GM03348 (cell line): ENCODE measurements at regions not wholly inside any gene's neighbourhood (a gene's known extent, or its start where the extent isn't known, plus 50 kb on each side); places are given as distances from the start of the nearest gene placed in this dataset.

Experiments used
- DNase-seq: peaks from one replicate; pipeline ENCODE4 v3.0.0; 2012; ENCODE audit warnings: low spot score

DNA sequence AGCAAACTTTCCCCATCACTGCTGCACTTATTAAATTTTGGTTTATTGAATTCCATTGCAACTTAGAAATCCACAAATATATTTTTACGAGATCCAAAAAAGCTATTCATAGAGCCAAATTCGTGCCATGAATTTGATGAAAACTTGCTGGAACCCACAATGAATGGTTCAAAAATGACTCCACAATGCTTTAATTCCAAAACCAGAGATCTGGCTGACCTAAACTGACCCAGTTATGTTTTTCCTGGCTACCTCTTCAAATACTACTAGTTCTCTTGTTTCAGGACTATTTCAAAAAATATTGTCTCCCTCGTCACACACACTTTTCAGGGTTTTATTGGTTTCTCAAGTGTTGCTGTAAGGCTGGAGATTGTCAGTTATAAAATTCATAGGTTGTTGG, 474.8 kb downstream of the PDGFC start:
- peak; percentile 28 for DNase-seq

DNA sequence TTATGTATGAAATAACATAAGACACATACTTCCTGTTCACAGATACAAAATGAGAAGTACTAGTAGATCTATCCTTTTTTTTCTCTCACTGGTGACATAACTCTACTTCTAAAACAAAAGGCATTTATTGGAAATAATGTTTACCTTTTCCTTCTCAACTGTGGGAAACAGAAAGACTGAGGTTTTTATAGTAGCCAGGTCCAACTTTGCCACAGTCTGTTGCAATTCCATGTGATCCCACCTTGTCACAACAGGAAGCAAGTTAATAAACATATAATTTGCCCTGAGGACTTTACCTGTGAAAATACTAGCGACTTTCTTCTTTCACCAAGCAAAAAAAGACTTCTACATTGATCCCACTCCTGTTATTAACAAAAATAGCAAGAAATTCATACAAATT, 475.8 kb downstream of the PDGFC start:
- DNase-seq, result no peak

DNA sequence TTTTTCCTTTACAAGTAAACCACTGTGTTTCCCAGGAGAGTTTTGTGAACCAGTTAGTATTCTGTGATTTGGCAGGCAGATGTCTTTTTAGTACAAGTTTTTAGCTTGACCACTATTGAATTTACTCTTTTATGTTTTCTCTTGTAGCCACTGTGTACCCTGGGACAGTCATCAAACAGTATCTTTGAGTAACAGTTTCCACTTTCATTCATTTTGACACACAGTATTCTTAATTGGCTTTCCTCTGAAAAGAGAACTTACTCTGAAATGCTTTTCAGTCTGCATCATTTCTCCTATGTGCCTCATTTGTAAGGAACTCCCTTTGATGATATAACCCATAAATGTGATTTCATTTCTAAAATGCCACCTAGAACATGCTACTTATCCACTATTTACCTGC, 476.5 kb downstream of the PDGFC start:
- DNase-seq, result no peak

DNA sequence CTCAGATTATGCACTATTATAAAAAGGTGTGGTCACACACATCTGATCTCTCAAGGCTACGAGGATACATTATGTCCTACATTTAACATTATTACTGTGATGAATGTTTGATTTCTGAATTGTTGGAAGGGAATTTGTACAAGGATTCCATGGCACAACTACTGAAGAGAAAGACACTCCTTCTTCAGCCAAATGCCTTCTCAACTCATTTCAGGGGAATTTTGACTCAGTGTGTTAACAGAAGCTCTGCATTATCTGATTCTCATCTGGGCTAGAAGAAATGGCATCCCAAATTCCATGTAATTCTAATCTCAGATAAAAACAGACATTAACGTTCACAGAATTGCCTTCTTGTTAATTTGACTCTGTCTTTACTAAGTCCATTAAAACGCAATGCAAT, 477.7 kb downstream of the PDGFC start:
- peak; percentile 36 for DNase-seq

DNA sequence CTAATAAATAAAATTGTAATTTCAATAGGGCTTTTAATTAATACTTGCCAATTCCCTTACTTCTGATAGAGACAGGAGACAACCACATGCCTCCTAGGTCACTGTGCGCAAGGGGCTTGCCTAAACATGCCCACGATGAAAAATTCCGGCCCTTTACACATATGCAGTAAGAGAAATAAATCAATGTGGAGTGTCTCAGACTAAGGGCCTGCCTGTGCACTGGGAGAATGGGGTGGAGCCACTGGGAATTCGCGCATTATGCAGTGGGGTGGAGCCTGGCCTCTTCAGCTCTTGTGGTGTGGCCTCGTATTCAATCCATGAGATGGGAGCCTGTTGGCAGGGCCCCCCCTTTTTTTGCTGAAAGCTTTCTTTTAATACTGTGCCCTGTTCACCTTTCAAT, 484.5 kb downstream of the PDGFC start:
- no peak for DNase-seq

DNA sequence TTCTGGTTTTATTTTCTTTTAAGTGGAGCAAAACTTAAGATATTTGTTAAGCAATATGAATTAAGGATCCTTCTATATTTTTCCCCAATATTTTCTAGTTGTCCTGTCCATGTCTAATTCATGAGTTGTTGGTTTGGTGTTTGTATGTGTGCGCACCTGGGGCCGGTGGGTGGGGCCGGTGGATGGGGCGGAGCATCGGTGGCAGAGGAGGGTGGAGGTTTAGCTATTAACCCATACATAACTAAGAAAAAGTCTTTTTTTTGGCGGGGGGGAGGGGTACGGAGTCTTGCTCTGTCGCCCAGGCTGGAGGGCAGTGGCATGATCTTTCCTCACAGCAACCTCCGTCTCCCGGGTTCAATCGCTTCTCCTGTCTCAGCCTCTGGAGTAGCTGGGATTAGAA, 489.8 kb downstream of the PDGFC start:
- DNase-seq, result no peak

DNA sequence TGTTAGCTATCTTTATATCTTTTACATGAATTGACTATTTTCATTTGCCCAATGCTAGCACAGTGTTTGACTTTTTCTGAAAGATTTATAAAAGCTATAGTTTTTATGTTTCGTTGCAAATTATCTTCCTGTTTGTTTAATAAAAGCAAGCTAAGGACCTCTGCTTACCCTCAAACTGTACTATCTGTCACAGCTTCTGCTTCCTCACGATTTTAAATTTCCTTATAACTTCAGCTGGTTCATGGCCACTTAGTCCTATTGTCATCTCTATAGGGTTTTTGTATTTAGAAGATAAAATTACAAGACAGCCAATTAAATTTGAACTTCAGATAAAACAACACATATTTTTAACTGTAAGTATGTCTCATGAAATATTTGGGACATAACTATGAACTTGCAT, 494.0 kb downstream of the PDGFC start:
- no peak for DNase-seq

DNA sequence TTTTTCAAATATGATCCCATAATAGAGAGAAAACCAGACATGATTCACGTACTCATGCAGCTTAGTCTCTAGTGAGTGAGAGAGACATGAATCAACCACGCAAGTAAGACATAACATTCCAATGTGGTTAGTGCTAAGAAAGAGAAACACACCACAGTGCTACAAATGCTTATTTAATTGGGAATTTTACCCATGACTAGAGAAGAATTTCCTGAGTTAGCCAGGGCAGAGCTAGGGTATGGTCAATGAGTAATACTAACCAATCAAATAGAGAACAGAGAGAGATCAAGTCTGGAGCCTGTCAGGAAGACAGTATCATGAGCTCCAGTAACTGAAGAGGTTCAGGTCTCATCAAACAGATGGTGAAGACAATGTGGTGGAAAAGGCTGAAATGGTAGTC, 495.2 kb downstream of the PDGFC start:
- peak; percentile 87 for DNase-seq

DNA sequence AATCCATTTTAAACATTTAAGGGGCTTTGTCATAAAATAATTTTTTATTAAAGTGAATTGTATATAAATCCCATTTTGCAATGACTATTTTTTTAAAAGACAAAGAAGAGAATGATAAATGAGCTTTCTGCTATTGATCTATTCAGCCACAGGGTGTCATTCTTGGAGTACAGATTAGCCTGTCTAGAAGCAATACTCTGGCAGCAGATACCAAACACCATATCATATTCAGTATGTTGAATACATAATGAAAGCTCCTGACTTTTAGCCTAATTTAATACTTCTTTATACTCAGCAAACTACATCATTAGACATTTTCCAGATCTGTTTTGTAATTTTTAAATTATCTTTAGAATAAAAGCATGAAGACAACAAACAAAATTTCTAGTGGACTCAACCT, 496.3 kb downstream of the PDGFC start:
- peak; percentile 60 for DNase-seq

DNA sequence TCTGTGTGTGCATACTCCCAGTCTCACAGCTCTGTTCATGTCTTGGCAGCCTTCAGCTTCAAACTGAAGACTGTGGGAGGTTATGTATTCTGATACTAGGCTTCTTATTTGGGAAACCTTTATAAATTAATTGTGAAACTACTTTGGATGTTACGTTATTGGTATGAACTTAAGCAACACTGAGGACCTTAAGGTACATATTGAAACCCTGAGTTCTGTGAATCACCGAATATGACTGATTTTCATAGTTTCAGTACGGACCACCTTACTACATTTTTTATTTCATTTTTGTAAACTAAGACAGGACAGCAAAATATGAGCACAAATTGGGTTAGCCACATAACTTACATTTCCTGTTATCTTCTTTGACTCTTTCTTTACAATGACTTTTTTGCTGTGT, 498.4 kb downstream of the PDGFC start:
- no peak for DNase-seq

DNA sequence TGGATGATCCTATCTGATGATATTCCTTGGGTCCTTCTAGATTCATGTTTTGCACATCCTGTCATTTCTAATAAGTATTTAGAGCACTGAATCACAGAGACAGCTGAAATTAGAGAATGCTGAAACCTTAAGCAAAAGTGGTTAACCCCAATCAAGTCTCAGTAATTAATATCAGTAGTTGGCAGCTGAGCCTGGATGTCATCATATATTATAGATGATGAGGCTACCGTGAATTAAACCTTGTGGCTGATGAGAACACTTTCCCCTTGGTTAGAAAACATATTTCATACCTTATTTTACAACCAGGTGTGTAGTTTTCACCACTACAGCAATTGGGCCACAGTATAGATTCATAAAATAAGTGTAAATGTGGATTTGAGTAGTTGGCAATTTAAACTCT, 499.0 kb downstream of the PDGFC start:
- no peak for DNase-seq

DNA sequence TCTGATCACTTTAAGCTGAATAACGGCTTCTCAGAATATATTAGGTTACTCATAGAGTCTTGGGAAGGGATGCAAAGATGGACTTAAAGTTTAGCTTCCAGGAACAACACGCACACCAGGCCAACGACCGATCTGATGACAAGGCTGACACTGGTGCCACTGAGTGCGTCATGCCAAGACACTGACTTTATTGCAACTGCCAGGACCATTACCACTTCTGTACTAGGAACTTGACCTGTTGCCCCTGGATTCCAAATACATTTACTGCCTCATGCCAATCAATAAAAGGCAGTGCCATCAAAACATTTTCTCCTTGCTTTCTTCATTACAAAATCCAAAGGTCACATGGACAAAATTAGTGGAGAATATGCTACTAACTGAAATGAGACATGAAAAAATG, 505.9 kb upstream of the CTSO start:
- DNase-seq, result no peak

DNA sequence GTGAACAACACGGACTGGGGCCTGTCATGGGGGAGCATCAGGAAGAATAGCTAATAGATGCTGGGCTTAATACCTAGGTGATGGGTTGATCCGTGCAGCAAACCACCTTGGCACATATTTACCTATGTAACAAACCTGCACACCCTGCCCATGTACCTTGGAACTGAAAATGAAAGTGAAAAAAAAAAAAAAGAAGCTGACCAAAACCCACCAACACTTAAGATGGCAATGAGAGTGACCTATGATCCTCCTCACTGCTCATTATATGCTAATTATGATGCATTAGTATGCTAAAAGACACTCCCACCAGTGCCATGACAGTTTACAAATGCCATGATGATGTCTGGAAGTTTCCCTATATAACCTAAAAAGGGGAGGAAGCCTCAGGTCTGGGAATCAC, 503.2 kb upstream of the CTSO start:
- no peak for DNase-seq

DNA sequence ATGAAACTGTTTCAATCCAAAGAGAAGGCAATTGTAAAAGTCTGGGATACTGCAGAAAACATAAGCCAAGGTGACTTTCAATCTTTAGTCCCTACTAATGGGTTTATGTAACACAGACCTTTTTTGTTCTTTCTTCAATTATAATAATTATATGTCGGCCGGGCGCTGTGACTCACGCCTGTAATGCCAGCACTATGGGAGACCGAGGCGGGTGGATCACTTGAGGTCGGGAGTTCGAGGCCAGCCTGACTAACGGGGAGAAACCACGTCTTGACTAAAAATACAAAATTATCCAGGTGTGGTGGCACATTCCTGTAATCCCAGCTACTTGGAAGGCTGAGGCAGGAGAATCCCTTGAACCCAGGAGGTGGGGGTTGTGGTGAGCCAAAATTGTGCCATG, 489.8 kb upstream of the CTSO start:
- no peak for DNase-seq

DNA sequence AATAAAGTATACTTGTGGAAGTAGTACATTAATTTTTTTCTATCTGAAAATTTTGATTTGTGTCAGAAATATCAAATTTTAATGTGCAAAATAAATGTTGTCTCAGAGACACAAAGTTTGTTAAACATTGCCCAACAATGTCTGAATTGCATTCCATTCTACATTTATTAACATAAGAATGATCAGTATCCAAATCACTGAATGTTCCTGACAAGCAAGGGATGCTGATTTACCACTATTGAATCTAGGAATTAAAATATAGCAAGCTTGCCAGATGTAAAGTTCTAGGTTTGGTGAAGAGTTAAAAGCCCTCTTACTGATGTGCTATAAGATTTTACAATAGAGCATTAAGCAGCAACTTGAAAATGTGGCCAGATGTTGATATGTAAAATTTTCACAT, 489.2 kb upstream of the CTSO start:
- peak; percentile 8 for DNase-seq

DNA sequence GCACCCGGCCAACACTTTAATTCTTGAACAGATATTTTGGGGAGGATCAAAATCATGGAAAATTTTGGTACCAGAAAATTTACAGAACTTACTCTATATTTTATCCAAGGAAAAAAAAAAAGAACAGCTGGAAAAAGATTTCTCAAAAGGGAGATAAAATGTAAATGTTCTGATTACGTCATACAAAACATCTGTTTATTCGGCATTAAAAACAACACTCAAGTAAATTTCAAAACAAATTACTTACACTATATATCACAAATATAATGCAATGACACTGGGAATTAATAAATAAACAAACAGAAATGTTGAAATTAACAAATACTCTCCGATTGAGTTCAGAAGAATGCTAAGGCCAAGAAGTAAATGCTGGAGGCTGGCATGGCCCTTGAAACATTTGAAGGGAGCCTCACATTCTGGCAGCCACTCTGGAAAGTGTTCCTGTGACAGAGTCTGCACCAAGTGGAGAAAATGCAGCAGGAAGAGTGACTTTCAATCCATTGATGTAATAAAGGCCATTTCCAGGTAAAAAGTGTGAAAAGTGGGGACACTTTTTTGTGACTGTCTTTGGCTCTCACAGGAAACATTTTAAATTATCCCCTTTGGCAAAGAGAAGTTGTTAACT, 486.0 kb upstream of the CTSO start:
- DNase-seq, result no peak

DNA sequence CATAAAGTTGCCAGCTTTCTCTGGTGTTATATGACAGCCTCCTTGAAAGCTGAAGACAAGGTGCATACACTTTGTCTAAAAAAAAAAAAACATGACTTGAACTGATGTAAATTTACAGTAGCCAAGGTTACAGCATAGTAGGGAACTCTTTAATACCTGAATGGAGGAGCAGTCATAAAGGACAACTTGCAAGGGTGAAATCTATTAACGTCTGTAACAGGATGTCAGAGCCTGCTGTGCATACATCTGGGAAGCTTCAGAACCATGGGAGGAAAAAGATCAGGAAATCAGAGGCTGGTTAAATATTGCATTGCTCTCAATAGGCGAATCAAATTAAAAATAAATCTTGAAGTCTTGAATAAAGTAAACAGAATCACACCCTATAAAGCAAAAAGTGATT, 484.0 kb upstream of the CTSO start:
- no peak for DNase-seq

DNA sequence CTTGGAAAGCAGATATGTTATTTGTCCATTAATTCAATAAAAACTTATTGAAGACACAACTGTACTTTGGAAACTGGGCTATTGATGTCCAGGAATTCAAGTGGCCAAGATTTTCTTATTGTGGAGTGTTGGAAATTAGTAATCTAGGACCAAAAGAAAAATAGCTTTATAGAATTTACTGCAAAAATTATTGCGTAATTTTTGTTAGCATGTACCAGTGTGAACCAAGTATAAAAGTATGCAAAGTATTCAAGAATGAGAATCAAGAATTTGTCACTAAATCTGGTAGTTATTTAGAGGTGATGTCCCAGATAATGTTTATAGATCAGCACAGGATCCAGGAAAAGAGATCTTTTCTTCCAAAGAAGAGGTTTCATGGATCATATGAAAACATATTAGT, 468.9 kb upstream of the CTSO start:
- DNase-seq, result peak; percentile 9

DNA sequence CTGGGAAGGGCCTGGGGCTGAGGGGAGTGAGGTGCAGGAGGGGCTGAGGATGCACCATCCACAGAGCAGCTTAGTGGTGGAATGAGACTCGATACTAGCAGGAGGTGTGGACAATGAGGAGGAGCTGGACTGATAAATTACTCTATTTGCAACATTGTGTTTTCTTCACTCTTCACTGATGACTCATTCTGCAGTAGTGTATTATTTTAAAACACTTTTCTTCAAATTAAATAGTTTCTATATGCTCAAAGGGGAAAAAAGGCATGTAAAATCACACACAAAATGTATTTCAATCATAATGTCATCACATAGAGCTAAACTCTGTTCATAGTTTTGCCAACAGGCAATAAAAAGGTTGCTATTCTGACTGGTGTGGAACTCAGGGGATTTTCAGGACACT, 467.0 kb upstream of the CTSO start:
- DNase-seq, result peak; percentile 29

DNA sequence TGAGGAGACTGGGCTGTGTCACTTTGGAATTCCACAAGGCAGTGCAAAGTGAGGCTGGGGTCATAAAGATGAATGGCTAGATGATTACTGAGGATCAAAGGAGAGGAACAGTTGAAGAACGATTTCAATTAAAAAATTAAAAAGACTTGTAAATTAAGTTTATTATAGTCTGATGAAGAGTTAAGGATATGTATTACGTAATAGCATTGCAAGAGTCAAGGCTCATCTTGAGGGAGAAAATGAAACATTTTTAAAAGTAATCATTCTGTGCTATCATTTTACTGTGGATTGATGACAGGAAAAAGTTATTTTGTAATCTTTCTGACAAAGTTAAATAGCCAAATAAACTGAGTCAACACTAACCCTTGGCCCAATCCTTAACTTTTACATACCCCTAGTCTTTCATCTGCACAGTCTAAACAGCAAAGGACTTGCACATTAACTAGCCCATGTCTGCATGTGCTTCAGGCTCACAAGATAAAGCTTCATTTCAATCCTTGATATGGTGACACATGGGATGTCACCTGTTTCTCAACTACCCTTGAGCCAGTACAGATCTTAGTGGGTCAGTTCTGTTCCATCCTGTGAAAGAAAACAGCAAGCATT, 465.5 kb upstream of the CTSO start:
- peak; percentile 10 for DNase-seq

DNA sequence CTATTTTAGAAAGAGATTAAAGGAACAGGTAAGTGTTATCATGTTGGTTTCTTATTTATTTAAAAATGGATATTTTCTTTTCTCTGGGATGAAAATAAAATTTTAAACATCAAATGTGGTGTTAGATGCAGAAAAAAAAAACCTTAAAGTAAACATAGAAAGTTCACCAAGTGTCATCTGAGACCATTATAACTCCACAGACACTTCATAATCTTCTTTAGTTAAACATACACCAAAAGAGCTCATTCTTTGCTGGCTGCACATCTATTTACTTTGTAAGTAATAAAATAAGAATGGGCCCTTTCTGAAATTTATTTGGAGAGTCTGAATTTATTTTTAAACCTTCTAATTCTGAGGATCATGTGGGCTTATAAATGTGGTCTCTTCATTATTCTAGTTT, 460.7 kb upstream of the CTSO start:
- no peak for DNase-seq

DNA sequence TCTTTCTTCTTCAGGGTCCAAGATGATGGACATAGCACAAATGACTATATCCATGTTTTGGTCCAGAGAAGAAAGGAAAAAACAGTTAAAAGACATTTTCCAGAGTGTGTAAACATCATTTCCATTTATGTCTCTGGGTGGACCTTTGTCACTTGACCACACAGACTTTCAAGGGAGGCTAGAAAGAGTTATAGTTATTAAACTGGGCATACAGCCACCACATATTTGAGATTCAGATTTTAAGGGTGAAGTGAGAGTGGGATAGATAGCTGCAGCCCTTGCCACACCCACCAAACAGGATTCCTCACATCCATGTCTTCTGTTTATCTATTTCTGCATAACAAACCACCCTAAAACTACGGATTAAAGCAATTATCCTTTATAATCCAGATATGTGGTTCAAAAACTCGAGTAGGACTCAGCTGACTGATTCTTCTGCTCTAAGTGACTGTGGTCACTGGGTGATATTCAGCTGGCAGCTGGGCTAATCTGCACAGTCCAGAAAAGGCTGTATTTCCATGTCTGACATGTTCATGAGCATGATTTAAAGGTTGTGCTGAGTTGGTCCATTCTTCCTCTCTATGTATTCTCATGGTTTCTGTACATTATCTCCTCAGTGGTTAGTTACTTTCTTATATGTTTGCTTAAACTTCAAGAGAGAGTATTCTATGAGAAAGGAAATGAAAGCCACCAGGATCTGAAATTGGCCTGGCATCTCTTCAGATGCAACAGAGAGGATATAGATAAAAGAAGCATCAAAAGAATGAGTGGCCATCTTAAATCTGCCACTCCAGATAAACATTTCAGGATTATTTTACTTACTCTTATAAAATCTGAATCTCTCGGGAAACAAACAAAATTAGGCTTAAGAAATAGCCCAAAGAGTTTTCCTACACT, 459.8 kb upstream of the CTSO start:
- DNase-seq, result no peak

DNA sequence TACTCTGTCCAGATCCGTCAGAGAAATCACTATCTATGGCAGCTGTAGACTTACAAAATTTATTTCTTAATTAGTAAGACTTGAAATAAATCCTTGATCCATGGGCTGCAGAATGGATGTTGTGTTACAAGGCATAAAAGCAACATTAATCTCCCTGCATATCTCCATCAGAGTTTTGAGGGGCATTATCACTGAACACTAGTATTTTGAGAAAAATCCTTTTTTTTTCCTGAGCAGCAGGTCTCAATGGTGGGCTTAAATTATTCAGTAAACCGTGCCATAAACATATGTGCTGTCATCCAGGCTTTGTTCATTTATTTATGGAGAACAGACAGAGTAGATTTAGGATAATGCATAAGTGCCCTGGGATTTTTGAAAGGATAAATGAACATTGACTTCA, 457.9 kb upstream of the CTSO start:
- no peak for DNase-seq

DNA sequence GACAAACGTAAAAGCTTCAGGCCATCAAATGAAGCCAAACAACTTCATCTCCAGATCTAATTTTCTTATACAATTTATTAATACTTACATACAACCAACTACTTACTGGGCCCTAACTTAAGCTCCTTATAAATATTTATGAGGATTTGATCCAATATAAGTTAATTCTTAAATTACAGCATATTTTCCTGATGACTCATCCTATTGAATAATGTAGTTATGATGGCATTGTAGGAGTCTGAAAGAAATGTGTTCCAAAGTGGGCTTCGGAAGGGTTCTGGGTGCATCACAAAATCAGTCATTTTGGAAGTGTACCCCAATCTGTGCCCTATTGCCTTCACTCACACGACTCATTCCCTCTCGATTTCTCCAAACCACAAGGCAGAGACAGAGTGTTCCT, 455.1 kb upstream of the CTSO start:
- DNase-seq, result no peak
